NCI-H1092 (cell line): ENCODE measurements at regions not wholly inside any gene's neighbourhood (a gene's known extent, or its start where the extent isn't known, plus 50 kb on each side); places are given as distances from the start of the nearest gene placed in this dataset.
"Not testable (repeated sequence)": the region's sequence is repeated elsewhere in the genome, so short reads cannot be mapped to it uniquely, and the experiment has no call there.

ENCODE experiments used
- DNase-seq: peaks from one replicate; lab custom pipeline; 2025; lab: John Stamatoyannopoulos, UW

DNA sequence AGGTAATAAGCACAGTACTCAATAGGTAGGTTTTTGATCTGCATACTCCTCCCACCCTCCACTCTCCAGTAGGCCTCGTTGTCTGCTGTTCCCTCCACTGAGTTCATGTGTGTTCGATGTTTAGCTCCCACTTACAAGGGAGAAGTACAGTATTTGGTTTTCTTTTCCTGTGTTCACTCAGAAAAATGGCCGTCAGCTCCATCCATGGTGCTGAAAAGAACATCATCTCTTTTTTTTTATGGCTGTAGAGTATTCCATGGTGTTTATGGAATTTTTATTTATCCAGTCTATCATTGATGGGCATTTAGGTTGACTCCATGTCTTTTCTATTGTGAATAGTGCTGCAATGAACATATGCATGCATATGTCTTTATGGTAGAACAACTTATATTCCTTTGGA, 849.7 kb upstream of the NRXN1 start:
- DNase-seq = no peak

DNA sequence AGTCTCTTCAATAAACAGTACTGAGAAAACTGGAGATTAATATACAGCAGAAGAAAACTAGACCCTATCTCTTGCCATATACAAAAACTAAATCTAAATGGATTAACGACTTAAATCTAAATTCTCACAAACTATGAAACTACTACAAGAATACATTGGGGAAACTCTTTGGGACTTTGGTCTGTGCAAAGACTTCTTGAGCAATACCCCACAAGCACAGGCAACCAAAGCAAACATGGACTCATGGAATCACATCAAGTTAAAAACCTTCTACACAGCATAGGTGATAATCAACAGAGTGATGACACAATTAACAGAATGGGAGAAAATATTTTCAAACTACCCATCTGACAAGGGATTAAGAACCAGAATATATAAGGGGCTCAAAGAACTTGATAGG, 848.2 kb upstream of the NRXN1 start:
- no peak for DNase-seq

DNA sequence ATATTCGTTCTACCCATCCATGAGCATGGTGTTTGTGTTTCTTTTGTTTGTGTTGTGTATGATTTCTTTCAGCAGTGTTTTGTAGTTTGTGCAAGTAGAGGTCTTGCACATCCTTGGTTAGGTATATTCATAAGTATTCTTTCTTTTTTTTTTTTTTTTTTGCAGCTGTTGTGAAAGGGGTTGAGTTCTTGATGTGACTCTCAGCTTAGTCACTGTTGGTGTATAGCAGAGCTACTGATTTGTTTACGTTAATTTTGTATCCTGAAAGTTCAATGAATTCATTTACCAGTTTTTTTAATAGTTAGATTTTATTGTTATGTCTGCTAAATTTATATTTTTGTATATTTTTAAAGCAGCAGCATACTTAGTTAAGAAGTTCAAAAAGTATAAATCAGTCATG, 834.4 kb upstream of the NRXN1 start:
- no peak for DNase-seq

DNA sequence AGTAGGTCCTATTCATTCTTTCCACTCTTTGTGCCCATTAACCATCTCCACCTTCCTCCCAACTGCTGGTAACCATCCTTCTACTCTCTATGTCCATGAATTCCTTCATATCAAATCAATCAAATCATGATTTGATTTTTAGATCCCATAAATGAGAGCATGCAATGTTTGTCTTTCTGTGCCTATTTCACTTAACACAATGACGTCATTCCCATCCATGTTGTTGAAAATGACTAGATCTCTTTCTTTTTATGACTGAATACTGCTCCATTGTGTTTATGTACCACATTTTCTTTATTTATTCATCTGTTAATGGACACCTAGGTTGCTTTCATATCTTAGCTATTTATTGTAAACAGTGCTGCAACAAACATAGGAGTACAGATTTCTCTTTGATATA, 827.3 kb upstream of the NRXN1 start:
- no peak for DNase-seq

DNA sequence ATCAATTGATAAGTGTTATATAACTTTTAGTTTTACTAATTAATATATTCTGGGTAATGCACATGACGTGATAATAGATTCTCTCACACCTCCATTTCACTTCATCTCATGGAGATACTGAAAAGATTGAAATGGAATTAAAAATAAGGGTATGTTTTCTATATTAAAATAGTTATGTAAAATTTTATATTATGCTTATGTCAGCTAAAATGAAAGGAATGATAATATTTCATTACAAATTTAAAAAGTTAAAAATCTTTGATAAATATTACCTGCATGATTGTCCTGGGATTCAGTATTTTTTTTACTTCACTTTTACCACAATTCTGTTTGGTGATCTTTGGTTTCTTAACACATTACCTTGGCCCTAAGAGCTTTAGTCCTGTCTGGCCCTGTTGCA, 823.8 kb upstream of the NRXN1 start:
- DNase-seq = no peak

DNA sequence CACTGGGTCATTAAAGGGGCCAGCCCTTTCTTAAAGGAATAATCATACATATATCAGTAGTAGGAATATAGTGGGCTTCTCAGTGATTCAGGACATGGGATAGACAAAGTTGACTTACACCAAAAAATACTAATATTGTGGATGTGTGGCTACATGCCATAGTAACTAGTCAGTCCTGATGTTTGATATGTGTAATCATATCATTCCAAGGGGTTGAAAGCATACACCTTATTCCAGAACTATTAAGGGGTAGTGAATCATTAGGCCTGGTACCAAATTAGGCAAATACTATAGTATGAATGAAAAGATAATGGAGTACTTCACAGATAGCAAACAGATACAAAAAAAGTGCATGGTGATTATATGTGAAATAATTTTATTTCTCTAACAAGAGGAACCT, 814.9 kb upstream of the NRXN1 start:
- no peak for DNase-seq

DNA sequence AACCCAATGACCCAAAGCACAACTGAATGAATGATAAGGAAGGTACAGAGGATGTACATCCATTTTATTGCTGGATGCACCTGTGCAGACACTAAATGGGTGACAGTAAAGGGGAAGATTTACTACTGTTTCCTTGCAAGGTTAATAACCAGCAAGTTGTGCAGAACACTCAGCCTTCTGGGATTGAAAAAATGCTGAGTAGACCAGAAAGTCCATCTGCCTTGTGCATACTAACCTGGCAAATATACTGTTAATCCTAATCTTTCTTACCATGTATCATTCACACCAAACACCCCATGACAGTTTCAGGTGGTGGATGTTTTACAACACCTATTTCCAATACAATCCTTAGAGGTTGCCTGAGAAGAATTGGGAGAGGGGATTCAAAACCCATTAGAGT, 814.1 kb upstream of the NRXN1 start:
- no peak for DNase-seq

DNA sequence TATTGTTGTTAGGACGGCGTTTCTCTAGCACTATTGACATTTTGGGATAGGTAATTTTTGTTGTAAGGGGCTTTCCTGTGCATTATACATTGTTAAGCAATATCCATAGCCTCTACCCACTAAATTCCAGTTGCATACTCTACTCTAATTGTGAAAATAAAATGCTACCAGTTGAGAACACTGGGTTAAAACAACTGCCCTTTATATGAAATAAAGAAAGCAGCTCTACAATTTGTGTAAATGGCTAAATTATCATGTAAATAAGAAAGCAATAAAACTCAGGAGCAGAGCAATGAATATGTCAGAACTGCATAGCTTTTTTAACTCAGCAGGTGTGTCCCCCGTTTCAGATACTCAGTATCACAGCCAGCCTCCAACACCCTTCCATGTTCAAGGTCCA, 812.7 kb upstream of the NRXN1 start:
- DNase-seq = no peak

DNA sequence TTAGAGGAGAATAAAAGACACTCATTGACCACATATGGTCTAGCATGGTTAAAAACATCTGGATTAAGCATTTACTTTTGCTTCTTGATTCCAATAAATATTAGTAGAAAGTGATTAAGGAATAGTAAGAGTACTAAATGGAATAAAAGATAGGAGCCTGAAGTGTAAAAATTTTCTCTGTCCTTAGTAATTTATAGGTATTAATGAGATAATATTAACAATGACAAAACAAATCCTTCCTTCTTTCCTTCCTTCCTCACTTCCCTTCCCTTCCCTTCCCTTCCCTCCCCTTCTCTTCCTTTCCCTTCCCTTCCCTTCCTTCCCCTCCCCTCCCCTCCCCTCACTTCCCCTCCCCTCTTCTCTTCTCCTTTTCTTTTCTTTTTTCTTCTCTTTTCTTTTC, 797.5 kb upstream of the NRXN1 start:
- no peak for DNase-seq

DNA sequence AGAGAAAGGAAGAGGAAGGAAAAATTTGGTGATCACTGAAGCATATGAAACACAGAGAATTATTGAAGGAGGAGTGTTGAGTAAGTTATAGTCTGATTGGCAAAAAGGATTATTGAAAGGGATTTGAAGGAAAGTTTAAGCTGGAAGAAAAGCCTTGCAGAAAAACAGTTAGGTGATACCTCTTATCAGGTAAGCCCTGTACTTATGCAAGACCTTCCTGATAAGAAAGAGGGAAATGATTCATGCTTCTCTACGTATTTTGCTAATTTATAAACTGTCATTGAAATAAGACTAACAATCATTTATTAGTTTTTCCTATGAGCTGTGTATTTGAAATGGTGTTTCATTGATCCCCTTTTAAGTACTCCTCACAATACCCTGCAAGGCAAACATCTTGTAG, 793.9 kb upstream of the NRXN1 start:
- DNase-seq = no peak

DNA sequence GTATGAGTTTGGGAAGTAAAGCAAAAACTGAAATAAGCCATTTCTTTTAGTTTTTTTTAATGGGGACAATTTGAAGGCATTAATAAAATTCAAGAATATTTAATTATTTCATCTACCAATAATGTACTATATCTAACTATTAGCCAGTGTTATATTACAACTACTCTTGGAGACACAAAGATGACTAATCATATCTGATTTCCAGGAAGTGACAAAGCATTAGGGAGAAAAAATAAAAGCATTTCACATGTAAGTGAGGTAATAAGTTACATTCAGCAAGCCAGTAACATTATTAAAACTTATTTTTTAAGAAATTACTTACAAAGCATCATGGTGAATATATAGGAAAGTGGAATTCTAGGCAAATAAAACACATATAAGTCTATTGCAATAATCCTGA, 781.3 kb upstream of the NRXN1 start:
- DNase-seq = no peak

DNA sequence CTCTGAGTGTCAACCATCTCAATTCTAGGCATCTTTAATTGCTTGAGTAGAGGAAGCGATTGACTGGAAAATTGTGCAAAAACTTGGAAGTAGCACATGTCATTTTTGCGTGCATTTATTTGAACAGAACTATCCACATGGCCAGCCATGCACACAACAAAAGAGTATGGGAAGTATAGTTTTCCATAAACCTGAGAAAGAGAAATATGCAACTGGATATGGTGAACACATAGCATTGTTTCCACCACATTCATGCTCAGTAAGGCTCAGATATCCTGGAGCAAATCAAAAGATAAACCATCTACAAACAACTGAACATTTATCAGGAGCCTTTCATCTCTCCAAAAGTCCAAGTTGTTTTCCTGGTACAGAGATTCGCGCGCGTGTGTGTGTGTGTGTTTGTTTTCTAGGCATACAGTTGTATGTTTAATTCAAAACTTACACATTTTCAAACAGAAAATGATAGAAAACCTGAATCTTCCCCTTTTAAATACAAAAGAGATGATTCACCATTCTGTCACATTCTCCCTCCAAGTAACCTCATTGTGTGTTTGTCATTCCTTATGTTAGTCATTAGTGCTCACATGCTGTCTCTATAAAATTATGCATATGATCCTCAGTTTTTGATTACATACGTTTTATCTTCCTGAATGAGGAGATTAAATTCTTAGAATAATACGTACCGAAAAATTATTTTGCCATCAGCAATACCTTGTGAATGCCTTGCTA, 780.4 kb upstream of the NRXN1 start:
- no peak for DNase-seq

DNA sequence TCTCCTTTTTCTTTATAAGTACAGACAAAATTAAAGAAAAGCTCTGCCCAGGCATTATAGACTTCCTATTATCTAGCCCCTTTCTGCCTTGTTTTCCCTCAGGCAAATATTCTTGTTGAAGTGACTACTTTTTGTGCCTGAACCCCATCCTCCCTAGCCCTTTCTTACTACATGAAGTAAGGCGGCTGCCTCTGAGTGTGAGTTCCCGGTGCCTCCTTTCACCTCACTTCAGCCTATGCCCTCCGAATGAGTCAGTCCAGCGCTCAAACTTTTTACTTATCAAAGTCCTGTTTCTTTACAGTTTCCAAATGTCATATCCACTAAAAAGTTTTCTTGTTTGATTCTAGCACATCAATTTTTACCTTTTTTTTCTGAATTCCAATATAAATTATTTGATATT, 778.3 kb upstream of the NRXN1 start:
- DNase-seq = no peak

DNA sequence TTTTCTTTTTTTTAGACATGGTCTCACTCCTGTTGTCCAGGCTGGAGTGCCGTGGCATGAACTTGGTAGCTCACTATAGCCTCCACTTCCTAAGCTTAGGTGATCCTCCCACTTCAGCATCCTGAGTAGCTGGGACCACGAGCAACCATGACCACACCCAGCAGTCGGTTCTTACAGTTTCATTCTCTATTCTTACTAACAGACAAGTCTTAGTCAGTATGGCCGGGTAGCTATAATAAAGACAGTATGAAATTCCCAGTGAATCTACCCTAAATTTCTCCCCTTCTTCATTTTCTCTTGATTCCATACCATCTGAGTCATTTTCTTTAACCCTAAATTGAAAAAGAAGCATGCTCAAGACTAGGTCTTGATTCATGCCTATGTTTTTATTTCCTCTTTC, 775.3 kb upstream of the NRXN1 start:
- no peak for DNase-seq

DNA sequence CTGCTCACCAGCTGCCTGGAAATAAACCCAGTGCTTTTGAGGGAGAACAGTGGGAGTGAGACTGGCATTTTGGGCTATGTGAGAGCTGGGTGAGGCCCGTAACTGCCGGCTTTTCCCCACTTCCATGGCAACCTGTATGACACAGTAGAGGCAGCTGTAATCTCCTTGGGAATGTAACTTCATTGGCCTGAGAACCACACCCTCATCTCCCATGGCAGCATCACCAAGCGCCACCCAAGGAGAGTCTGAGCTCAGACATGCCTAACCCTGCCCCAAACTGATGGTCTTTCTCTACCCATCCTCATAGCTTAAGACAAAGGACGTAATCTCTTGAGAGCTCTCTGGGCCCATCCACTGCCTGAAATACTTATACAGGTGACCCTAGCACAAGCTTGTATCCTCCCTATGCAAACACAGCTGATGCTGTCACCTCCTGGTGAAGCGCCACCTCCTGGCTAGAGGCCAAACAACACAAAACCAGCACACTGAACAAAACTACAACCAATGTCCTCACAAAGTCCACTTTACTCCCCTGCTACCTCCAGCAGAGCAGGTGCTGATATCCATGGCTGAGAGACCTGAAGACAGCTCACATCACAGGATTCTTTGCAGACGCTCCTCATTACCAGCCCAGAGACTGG, 763.4 kb upstream of the NRXN1 start:
- no peak for DNase-seq

DNA sequence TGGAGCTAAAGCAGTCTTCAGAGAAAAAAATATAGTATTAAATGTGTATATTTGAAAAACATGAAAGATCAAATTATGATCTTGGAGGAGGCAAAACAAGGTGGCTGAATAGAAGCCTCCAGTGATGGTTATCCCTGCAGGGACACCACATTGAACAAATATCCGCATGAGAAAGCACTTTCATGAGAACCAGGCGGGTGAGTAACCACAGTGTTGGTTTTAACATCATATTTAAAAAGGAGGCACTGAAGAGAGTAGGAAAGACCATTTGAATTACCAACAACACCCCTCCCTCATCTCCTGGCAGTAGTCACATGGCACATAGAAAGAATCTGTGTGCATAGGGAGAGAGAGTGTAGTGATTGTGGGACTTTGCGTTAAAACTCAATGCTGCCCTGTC, 759.6 kb upstream of the NRXN1 start:
- no peak for DNase-seq

DNA sequence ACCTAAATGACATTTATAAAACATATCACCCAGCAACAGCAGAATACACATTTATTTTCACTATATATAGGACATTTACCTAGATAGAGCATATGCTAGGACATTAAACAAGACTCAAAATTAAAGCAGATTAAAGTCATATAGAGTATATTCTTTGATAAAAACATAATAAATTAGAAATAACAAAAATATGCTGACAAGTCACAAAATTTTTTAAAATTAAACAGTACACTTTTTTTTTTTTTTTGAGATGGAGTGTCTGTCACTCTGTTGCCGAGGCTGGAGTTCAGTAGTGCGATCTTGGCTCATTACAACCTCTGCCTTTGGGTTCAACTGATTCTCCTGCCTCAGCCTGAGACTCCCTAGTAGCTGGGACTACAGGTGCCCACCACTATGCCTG, 758.9 kb upstream of the NRXN1 start:
- DNase-seq = no peak

DNA sequence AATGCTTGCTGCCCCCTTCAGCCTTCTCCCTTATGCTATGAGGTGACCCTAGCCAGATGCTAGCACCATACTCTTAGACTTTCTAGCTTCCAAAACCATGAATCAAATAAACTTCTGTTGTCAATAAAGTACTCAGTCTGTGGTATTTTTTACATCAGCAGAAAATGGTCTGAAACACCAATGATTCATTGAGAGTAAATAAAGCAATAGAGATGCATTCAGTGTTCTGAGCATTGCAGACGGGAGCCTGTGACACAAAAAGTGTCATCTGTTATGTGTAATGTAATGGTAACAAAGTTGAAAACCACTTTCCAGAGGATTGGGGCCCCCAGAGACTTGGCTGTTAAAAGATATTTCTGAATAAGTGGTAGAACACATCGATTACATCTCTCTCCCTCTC, 758.0 kb upstream of the NRXN1 start:
- no peak for DNase-seq

DNA sequence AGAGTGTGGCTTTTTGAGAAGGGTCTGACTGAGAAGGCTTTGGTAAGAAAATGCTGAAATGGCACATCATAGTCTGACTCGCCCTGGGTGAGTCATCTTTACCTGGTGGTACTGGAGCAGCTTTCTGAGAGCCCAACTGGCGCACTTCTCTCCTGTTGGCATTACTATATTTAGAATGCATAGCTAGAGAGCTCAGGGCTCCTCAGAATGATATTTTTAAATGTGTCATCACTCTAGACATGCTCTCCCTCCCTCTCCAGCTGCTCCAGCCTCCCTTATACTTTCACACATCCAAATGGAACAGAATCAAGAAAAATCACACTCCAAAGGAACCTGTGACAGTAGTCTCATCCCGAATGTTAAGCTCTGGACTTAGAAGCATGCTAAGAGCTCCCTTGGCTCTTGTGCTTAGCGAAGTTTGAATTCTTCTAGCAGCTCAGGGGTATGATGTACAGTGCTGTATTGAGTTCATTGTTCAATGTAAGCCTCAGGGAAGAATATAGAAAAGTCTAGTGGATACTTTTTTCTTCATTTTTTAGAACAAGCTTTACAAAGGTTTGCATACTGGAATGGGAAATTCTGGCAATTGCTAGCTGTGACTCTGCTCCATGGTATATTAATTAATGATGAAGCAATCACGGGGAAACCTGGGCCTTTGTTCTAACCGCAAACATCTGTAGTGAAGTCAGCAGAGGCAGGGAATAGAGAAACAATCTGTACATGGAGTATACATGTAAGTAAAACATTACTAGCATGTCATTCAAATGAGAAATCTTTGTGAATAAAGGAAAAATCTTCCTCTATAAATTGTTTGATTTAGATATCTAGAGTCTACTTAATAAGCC, 751.2 kb upstream of the NRXN1 start:
- DNase-seq = no peak

DNA sequence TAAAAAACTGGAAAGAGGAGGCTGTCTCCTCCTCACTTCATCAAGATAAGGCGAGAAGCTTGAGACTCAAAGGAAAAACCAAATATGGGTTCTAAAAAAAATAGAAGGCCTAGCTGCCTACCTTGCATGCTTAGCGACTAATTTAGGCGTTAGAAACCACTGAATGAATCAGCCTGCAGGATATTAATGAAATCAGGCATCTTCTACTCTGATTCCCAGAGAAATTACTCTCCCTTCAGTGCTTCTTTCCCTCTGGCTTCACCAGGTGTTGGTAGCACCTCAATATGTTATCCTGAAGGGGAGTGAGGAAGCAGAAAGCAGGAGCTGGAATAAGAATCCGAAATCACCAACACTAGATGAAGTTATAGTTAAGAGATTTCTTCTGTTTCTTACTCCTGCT, 749.8 kb upstream of the NRXN1 start:
- no peak for DNase-seq

DNA sequence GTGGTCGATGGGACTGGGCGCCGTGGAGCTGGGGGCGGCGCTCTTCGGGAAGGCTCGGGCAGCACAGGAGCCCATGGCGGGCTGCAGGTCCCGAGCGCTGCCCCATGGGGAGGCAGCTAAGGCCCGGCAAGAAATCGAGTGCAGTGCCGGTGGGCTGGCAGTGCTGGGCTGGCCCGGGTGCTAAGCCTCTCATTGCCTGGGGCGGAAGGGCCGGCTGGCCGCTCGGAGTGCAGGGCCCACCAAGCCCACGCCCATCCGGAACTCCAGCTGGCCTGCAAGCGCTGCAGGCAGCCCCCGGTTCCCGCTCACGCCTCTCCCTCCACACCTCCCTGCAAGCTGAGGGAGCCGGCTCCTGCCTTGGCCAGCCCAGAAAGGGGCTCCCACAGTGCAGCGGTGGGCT, 748.4 kb upstream of the NRXN1 start:
- no peak for DNase-seq

DNA sequence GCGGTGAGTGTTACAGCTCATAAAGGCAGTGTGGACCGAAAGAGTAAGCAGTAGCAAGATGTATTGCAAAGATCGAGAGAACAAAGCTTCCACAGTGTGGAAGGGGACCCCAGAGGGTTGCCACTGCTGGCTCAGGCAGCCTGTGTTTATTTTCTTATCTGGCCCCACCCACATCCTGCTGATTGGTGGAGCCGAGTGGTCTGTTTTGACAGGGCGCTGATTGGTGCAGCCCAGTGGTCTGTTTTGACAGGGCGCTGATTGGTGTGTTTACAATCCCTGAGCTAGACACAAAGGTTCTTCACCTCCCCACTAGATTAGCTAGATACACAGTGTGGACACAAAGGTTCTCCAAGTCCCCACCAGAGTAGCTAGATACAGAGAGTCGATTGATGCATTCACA, 747.8 kb upstream of the NRXN1 start:
- not testable (repeated sequence) for DNase-seq

DNA sequence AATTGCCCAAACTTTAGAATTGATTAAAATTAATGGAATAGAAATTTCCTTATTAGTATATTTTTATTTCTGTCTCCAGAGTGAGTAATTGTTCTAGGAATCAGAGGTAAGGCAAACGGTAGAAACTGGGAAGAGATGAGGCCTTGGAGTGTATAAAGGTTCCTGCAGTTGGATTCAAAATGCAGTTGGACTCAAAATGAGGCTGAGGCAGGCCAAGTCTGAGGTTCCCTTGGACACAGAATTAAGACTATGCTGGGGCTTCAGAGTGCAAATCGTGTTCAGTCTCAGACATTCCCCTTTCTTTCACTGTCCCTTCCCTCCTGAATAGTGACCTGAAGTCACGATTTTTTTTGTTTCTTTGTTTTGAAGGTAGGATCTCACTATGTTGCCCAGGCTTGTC, 746.9 kb upstream of the NRXN1 start:
- DNase-seq = no peak
